ENCODE measurements at regions not wholly inside any gene's neighbourhood (a gene's known extent, or its start where the extent isn't known, plus 50 kb on each side); places are given as distances from the start of the nearest gene placed in this dataset.

GRCh38 chr4:33650036-33650435 is 2594.3 kb downstream of the ARAP2 start:
- WGBS, 3 donors, result 57 to 64% (median 59%) methylated on average over 2 of the region's 2 CpGs
- Histone ChIP-seq H3K36me3 (ENCODE audit: control insufficient read depth in 3 of 3, insufficient read depth in 2 of 3, low read depth in 1 of 3, low read length in 3 of 3) (no peaks in the 10 kb centered on the region), H3K9me3 (ENCODE audit: control insufficient read depth in 2 of 2, insufficient read depth in 1 of 2, low read depth in 1 of 2, low read length in 1 of 2) (no peaks in the 10 kb centered on the region), H3K4me1 (ENCODE audit: control insufficient read depth in 3 of 3, insufficient read depth in 2 of 3, low read depth in 1 of 3, low read length in 2 of 3) (no peaks in the 10 kb centered on the region), H3K4me3 (ENCODE audit: low read depth in 1 of 3, low read length in 3 of 3) (no peak overlapping the region), H3K27ac (ENCODE audit: low read depth in 1 of 3, low read length in 2 of 3) (no peak overlapping the region), H3K27me3 (ENCODE audit: control insufficient read depth in 3 of 3, insufficient read depth in 3 of 3, low read length in 3 of 3) (no peaks in the 10 kb centered on the region)
- DNase-seq (no peak), FAIRE-seq (no peak)

- no peak for DNase-seq
- Histone ChIP-seq H3K27ac (ENCODE audit: low read depth in 1 of 3, low read length in 2 of 3) (no peak overlapping the region), H3K4me1 (ENCODE audit: control insufficient read depth in 3 of 3, insufficient read depth in 2 of 3, low read depth in 1 of 3, low read length in 2 of 3) (no peaks in the 10 kb centered on the region), H3K27me3 (ENCODE audit: control insufficient read depth in 3 of 3, insufficient read depth in 3 of 3, low read length in 3 of 3) (no peaks in the 10 kb centered on the region), H3K9me3 (ENCODE audit: control insufficient read depth in 2 of 2, insufficient read depth in 1 of 2, low read depth in 1 of 2, low read length in 1 of 2) (no peaks in the 10 kb centered on the region), H3K4me3 (ENCODE audit: low read depth in 1 of 3, low read length in 3 of 3) (no peak overlapping the region), H3K36me3 (ENCODE audit: control insufficient read depth in 3 of 3, insufficient read depth in 2 of 3, low read depth in 1 of 3, low read length in 3 of 3) (no peaks in the 10 kb centered on the region)
- WGBS, 3 donors, result 66 to 87% (median 78%) methylated on average over 3 of the region's 3 CpGs
- no peak for FAIRE-seq
Measured at GRCh38 chr4:33658971-33659370, 2585.3 kb downstream of the ARAP2 start.

GRCh38 chr4:33661636-33662035 is 2582.7 kb downstream of the ARAP2 start:
- H3K27ac ChIP-seq (ENCODE audit: low read depth in 1 of 3, low read length in 2 of 3), result no peak overlapping the region
- no peaks in the 10 kb centered on the region for H3K27me3 ChIP-seq (ENCODE audit: control insufficient read depth in 3 of 3, insufficient read depth in 3 of 3, low read length in 3 of 3)
- no peak for FAIRE-seq
- no peaks in the 10 kb centered on the region for H3K4me1 ChIP-seq (ENCODE audit: control insufficient read depth in 3 of 3, insufficient read depth in 2 of 3, low read depth in 1 of 3, low read length in 2 of 3)
- no peak overlapping the region for H3K4me3 ChIP-seq (ENCODE audit: low read depth in 1 of 3, low read length in 3 of 3)
- no peaks in the 10 kb centered on the region for H3K36me3 ChIP-seq (ENCODE audit: control insufficient read depth in 3 of 3, insufficient read depth in 2 of 3, low read depth in 1 of 3, low read length in 3 of 3)
- DNase-seq, result no peak
- no peaks in the 10 kb centered on the region for H3K9me3 ChIP-seq (ENCODE audit: control insufficient read depth in 2 of 2, insufficient read depth in 1 of 2, low read depth in 1 of 2, low read length in 1 of 2)

GRCh38 chr4:33685939-33686338 is 2558.4 kb downstream of the ARAP2 start:
- peaks cover 0 to 3% of the 10 kb centered on the region in 2 donors for H3K9me3 ChIP-seq (ENCODE audit: control insufficient read depth in 2 of 2, insufficient read depth in 1 of 2, low read depth in 1 of 2, low read length in 1 of 2)
- DNase-seq (no peak), FAIRE-seq (no peak)
- WGBS, 3 donors, result 84 to 100% (median 96%) methylated on average over 1 of the region's 1 CpG
- no peaks in the 10 kb centered on the region for H3K27me3 ChIP-seq (ENCODE audit: control insufficient read depth in 3 of 3, insufficient read depth in 3 of 3, low read length in 3 of 3)
- no peak overlapping the region for H3K4me3 ChIP-seq (ENCODE audit: low read depth in 1 of 3, low read length in 3 of 3)
- no peak overlapping the region for H3K27ac ChIP-seq (ENCODE audit: low read depth in 1 of 3, low read length in 2 of 3)
- H3K36me3 ChIP-seq (ENCODE audit: control insufficient read depth in 3 of 3, insufficient read depth in 2 of 3, low read depth in 1 of 3, low read length in 3 of 3), result no peaks in the 10 kb centered on the region
- H3K4me1 ChIP-seq (ENCODE audit: control insufficient read depth in 3 of 3, insufficient read depth in 2 of 3, low read depth in 1 of 3, low read length in 2 of 3), result no peaks in the 10 kb centered on the region

GRCh38 chr4:33696041-33696440 is 2548.3 kb downstream of the ARAP2 start:
- Histone ChIP-seq H3K4me3 (ENCODE audit: low read depth in 1 of 3, low read length in 3 of 3) (no peak overlapping the region), H3K36me3 (ENCODE audit: control insufficient read depth in 3 of 3, insufficient read depth in 2 of 3, low read depth in 1 of 3, low read length in 3 of 3) (no peaks in the 10 kb centered on the region), H3K27ac (ENCODE audit: low read depth in 1 of 3, low read length in 2 of 3) (no peak overlapping the region), H3K4me1 (ENCODE audit: control insufficient read depth in 3 of 3, insufficient read depth in 2 of 3, low read depth in 1 of 3, low read length in 2 of 3) (no peaks in the 10 kb centered on the region), H3K9me3 (ENCODE audit: control insufficient read depth in 2 of 2, insufficient read depth in 1 of 2, low read depth in 1 of 2, low read length in 1 of 2) (peaks cover 0 to 4% of the 10 kb centered on the region in 2 donors), H3K27me3 (ENCODE audit: control insufficient read depth in 3 of 3, insufficient read depth in 3 of 3, low read length in 3 of 3) (no peaks in the 10 kb centered on the region)
- FAIRE-seq (no peak), DNase-seq (no peak)

GRCh38 chr4:33696586-33696985 is 2547.7 kb downstream of the ARAP2 start:
- no peak for FAIRE-seq
- Histone ChIP-seq H3K27ac (ENCODE audit: low read depth in 1 of 3, low read length in 2 of 3) (no peak overlapping the region), H3K36me3 (ENCODE audit: control insufficient read depth in 3 of 3, insufficient read depth in 2 of 3, low read depth in 1 of 3, low read length in 3 of 3) (no peaks in the 10 kb centered on the region), H3K4me1 (ENCODE audit: control insufficient read depth in 3 of 3, insufficient read depth in 2 of 3, low read depth in 1 of 3, low read length in 2 of 3) (no peaks in the 10 kb centered on the region), H3K4me3 (ENCODE audit: low read depth in 1 of 3, low read length in 3 of 3) (no peak overlapping the region), H3K9me3 (ENCODE audit: control insufficient read depth in 2 of 2, insufficient read depth in 1 of 2, low read depth in 1 of 2, low read length in 1 of 2) (peaks cover 0 to 4% of the 10 kb centered on the region in 2 donors), H3K27me3 (ENCODE audit: control insufficient read depth in 3 of 3, insufficient read depth in 3 of 3, low read length in 3 of 3) (no peaks in the 10 kb centered on the region)
- no peak for DNase-seq
- 57 to 86% (median 66%) methylated on average over 2 of the region's 2 CpGs for WGBS, 3 donors

GRCh38 chr4:33709247-33709646 is 2535.1 kb downstream of the ARAP2 start:
- FAIRE-seq, result no peak
- 63 to 83% (median 76%) methylated on average over 3 of the region's 3 CpGs for WGBS, 3 donors
- no peak for DNase-seq
- no peak overlapping the region for H3K4me3 ChIP-seq (ENCODE audit: low read depth in 1 of 3, low read length in 3 of 3)
- no peaks in the 10 kb centered on the region for H3K4me1 ChIP-seq (ENCODE audit: control insufficient read depth in 3 of 3, insufficient read depth in 2 of 3, low read depth in 1 of 3, low read length in 2 of 3)
- H3K27ac ChIP-seq (ENCODE audit: low read depth in 1 of 3, low read length in 2 of 3), result no peak overlapping the region
- no peaks in the 10 kb centered on the region for H3K36me3 ChIP-seq (ENCODE audit: control insufficient read depth in 3 of 3, insufficient read depth in 2 of 3, low read depth in 1 of 3, low read length in 3 of 3)
- no peaks in the 10 kb centered on the region for H3K27me3 ChIP-seq (ENCODE audit: control insufficient read depth in 3 of 3, insufficient read depth in 3 of 3, low read length in 3 of 3)
- H3K9me3 ChIP-seq (ENCODE audit: control insufficient read depth in 2 of 2, insufficient read depth in 1 of 2, low read depth in 1 of 2, low read length in 1 of 2), result peaks cover 0 to 18% of the 10 kb centered on the region in 2 donors

GRCh38 chr4:33711826-33712225 is 2532.5 kb downstream of the ARAP2 start:
- no peaks in the 10 kb centered on the region for H3K4me1 ChIP-seq (ENCODE audit: control insufficient read depth in 3 of 3, insufficient read depth in 2 of 3, low read depth in 1 of 3, low read length in 2 of 3)
- FAIRE-seq, result no peak

GRCh38 chr4:33714971-33715370 is 2529.3 kb downstream of the ARAP2 start:
- Histone ChIP-seq H3K27ac (ENCODE audit: low read depth in 1 of 3, low read length in 2 of 3) (no peak overlapping the region), H3K36me3 (ENCODE audit: control insufficient read depth in 3 of 3, insufficient read depth in 2 of 3, low read depth in 1 of 3, low read length in 3 of 3) (no peaks in the 10 kb centered on the region), H3K4me3 (ENCODE audit: low read depth in 1 of 3, low read length in 3 of 3) (no peak overlapping the region), H3K27me3 (ENCODE audit: control insufficient read depth in 3 of 3, insufficient read depth in 3 of 3, low read length in 3 of 3) (no peaks in the 10 kb centered on the region), H3K9me3 (ENCODE audit: control insufficient read depth in 2 of 2, insufficient read depth in 1 of 2, low read depth in 1 of 2, low read length in 1 of 2) (peaks cover 0 to 7% of the 10 kb centered on the region in 2 donors), H3K4me1 (ENCODE audit: control insufficient read depth in 3 of 3, insufficient read depth in 2 of 3, low read depth in 1 of 3, low read length in 2 of 3) (no peaks in the 10 kb centered on the region)
- DNase-seq, result no peak
- FAIRE-seq, result no peak
- WGBS, 3 donors, result 75 to 90% (median 78%) methylated on average over 1 of the region's 1 CpG

More at GRCh38 chr4:33711826-33712225, 2532.5 kb downstream of the ARAP2 start:
- no peak for DNase-seq
- Histone ChIP-seq H3K9me3 (ENCODE audit: control insufficient read depth in 2 of 2, insufficient read depth in 1 of 2, low read depth in 1 of 2, low read length in 1 of 2) (peaks cover 0 to 17% of the 10 kb centered on the region in 2 donors), H3K27me3 (ENCODE audit: control insufficient read depth in 3 of 3, insufficient read depth in 3 of 3, low read length in 3 of 3) (no peaks in the 10 kb centered on the region), H3K27ac (ENCODE audit: low read depth in 1 of 3, low read length in 2 of 3) (no peak overlapping the region), H3K4me3 (ENCODE audit: low read depth in 1 of 3, low read length in 3 of 3) (no peak overlapping the region), H3K36me3 (ENCODE audit: control insufficient read depth in 3 of 3, insufficient read depth in 2 of 3, low read depth in 1 of 3, low read length in 3 of 3) (no peaks in the 10 kb centered on the region)

Measured in small intestine (tissue), 7 donors.